Transverse colon (tissue), 4 donors: ENCODE measurements at regions not wholly inside any gene's neighbourhood (a gene's known extent, or its start where the extent isn't known, plus 50 kb on each side); places are given as distances from the start of the nearest gene placed in this dataset.
A peak's percentile ranks its signal among the peaks of the same experiment; 100 is the strongest.

Source experiments
- DNase-seq: peaks from one replicate; pipeline ENCODE4 v3.0.0-alpha.2; 2019
- H3K27ac ChIP-seq, 4 donors: fragments of 200-600 bp; sonication (generic); 2 replicates each; pipeline ENCODE4 v1.5.1; 2016 to 2018; ENCODE audit warnings: inconsistent platforms in 4 of 4
- H3K27me3 ChIP-seq: fragments of 200-600 bp; sonication (generic); 2 replicates; pipeline ENCODE4 v1.5.1; 2017; ENCODE audit warnings: inconsistent platforms
- H3K36me3 ChIP-seq, 4 donors: fragments of 200-600 bp; sonication (generic); 2 replicates each; pipeline ENCODE4 v1.5.1; 2017 to 2019; ENCODE audit warnings: inconsistent platforms in 4 of 4
- H3K4me1 ChIP-seq, 4 donors: fragments of 200-600 bp; sonication (generic); 2 replicates each; pipeline ENCODE4 v1.5.1; 2017 to 2020; ENCODE audit warnings: inconsistent platforms in 4 of 4
- H3K4me3 ChIP-seq, 4 donors: fragments of 200-600 bp; sonication (generic); 1 replicate in 1 of 4; 2 replicates in 3 of 4; pipeline versions ENCODE4 v1.5.1 to v1.6.1; 2017 to 2019; ENCODE audit warnings: inconsistent platforms in 4 of 4
- H3K9me3 ChIP-seq, 2 donors: fragments of 200-600 bp; sonication (generic); 2 replicates each; pipeline ENCODE4 v1.5.1; 2017 to 2019; ENCODE audit warnings: inconsistent platforms in 2 of 2
- CTCF ChIP-seq, 5 experiments: fragments of 200-600 bp in 3 of 5; fragments of 450-650 bp in 2 of 5; sonication (generic) in 3 of 5; IDR thresholded peaks; 1 replicate in 2 of 5; 2 replicates in 3 of 5; pipeline ENCODE4 v1.5.1; 2016 to 2017; ENCODE audit warnings: antibody characterized with exemption in 5 of 5, inconsistent platforms in 3 of 5, mild to moderate bottlenecking in 2 of 5, moderate library complexity in 1 of 5
- EP300 ChIP-seq: sonication (generic); formaldehyde crosslinking; IDR thresholded peaks from one replicate; pipeline ENCODE4 v1.6.1; 2017; ENCODE audit warnings: antibody characterized with exemption, low read depth
- POLR2A ChIP-seq: fragments of 450-650 bp; IDR thresholded peaks from one replicate; pipeline ENCODE4 v1.6.1; 2016; ENCODE audit warnings: antibody characterized with exemption, mild to moderate bottlenecking, moderate library complexity
- POLR2AphosphoS5 ChIP-seq, 3 donors: sonication (generic); formaldehyde crosslinking; IDR thresholded peaks; one replicate each; pipeline ENCODE4 v1.6.1; 2016; ENCODE audit warnings: antibody characterized with exemption in 3 of 3
- WGBS, 2 donors: methylation state at CpG; one replicate each; pipeline ENCODE4 v1.1.5; 2018; ENCODE audit warnings: low coverage in 1 of 2; 5-methylcytosine and 5-hydroxymethylcytosine counted together
- in situ Hi-C, 4 donors: fragments of 200-750 bp; cut with MboI; loops; one replicate each; pipeline versions ENCODE4 v1.15.0 to v1.15.1; 2017; ENCODE audit warnings: low sequenced_read_pairs in 3 of 4, low pct_ligation_motif_present in 1 of 4, low pct_unique_long_range_greater_than_20kb in 1 of 4
- intact Hi-C: fragments of 100-400 bp; cut with DNase I; formaldehyde crosslinking; loops from one replicate; pipeline ENCODE4 v1.15.1; 2023; ENCODE audit warnings: low total_unique reads

- intact Hi-C loops = no loop called here
- Histone ChIP-seq H3K9me3 (no peaks in the 10 kb centered on the region), H3K27ac (no peak overlapping the region), H3K4me3 (no peak overlapping the region), H3K36me3 (no peaks in the 10 kb centered on the region), H3K27me3 (no peaks in the 10 kb centered on the region), H3K4me1 (no peaks in the 10 kb centered on the region)
- 71 to 82% methylated on average over 1 to 4 of the region's 4 CpGs for WGBS, 2 donors
- in situ Hi-C loops = no loop called here
- TF ChIP-seq EP300 (no peak), POLR2AphosphoS5 (IDR thresholded peaks at IDR 0.05) (no peak), POLR2A (no peak), CTCF (IDR thresholded peaks at IDR 0.05) (no peak)
- no peak for DNase-seq
These were observed 237.3 kb upstream of the TUT7 start for GRCh38 chr9:86591472-86591871.

- no peak for DNase-seq
- H3K9me3 ChIP-seq = no peaks in the 10 kb centered on the region
- H3K36me3 ChIP-seq = no peaks in the 10 kb centered on the region
- peaks cover 0 to 8% (median 0%) of the 10 kb centered on the region in 4 donors for H3K4me1 ChIP-seq
- intact Hi-C loops (no loop called here), in situ Hi-C loops (no loop called here)
- TF ChIP-seq POLR2A = no peak
- TF ChIP-seq POLR2AphosphoS5 (IDR thresholded peaks at IDR 0.05) = no peak
- no peak for TF ChIP-seq CTCF (IDR thresholded peaks at IDR 0.05)
- no peak for TF ChIP-seq EP300
- H3K27ac ChIP-seq = no peak overlapping the region
- no peak overlapping the region for H3K4me3 ChIP-seq
- no peaks in the 10 kb centered on the region for H3K27me3 ChIP-seq
- WGBS, 2 donors = 83 to 93% methylated on average over 4 to 11 of the region's 11 CpGs
These were observed 235.5 kb upstream of the TUT7 start for GRCh38 chr9:86589730-86590129.

GRCh38 chr9:86589273-86589672 is 235.1 kb upstream of the TUT7 start:
- Histone ChIP-seq H3K27ac (no peak overlapping the region), H3K9me3 (no peaks in the 10 kb centered on the region), H3K4me3 (no peak overlapping the region), H3K36me3 (no peaks in the 10 kb centered on the region), H3K4me1 (peaks cover 0 to 8% (median 0%) of the 10 kb centered on the region in 4 donors), H3K27me3 (no peaks in the 10 kb centered on the region)
- in situ Hi-C loops = no loop called here
- no peak for DNase-seq
- intact Hi-C loops = no loop called here
- WGBS, 2 donors = 68 to 83% methylated on average over 2 to 6 of the region's 6 CpGs
- TF ChIP-seq POLR2A (no peak), CTCF (IDR thresholded peaks at IDR 0.05) (no peak), POLR2AphosphoS5 (IDR thresholded peaks at IDR 0.05) (no peak), EP300 (no peak)

- Histone ChIP-seq H3K4me1 (peaks cover 0 to 8% (median 0%) of the 10 kb centered on the region in 4 donors), H3K9me3 (no peaks in the 10 kb centered on the region), H3K4me3 (peak overlapping the region in 2 of 4 donors; percentile 11 to 29), H3K27me3 (no peaks in the 10 kb centered on the region), H3K36me3 (no peaks in the 10 kb centered on the region), H3K27ac (peak overlapping the region; percentile 21 to 71 (median 48))
- TF ChIP-seq POLR2AphosphoS5 (IDR thresholded peaks at IDR 0.05) = no peak
- no peak for TF ChIP-seq POLR2A
- no peak for TF ChIP-seq CTCF (IDR thresholded peaks at IDR 0.05)
- no peak for TF ChIP-seq EP300
- in situ Hi-C loops (no loop called here), intact Hi-C loops (no loop called here)
- no peak for DNase-seq
These were observed 231.9 kb upstream of the TUT7 start for GRCh38 chr9:86586144-86586494.
